GM23338 (cell line): ENCODE measurements at regions not wholly inside any gene's neighbourhood (a gene's known extent, or its start where the extent isn't known, plus 50 kb on each side); places are given as distances from the start of the nearest gene placed in this dataset.

Source experiments
- CTCF ChIP-seq, 2 experiments: fragments of 200-600 bp in 1 of 2; sonication (generic) in 1 of 2; conservative IDR thresholded peaks; 2 replicates each; pipeline versions ENCODE4 v1.5.1 to v1.6.1; 2016 to 2017; ENCODE audit warnings: antibody characterized with exemption in 2 of 2, low read depth in 2 of 2, mild to moderate bottlenecking in 2 of 2, moderate library complexity in 1 of 2
- POLR2AphosphoS5 ChIP-seq: IDR thresholded peaks from 2 replicates; pipeline ENCODE4 v1.6.1; 2016; ENCODE audit warnings: antibody characterized with exemption, low read depth
- ZNF331 ChIP-seq: fragments of 250-450 bp; sonication (Bioruptor Pico); IDR thresholded peaks from 2 replicates; pipeline ENCODE4 v1.5.0; 2020; ENCODE audit warnings: low read depth, mild to moderate bottlenecking, moderate library complexity

DNA sequence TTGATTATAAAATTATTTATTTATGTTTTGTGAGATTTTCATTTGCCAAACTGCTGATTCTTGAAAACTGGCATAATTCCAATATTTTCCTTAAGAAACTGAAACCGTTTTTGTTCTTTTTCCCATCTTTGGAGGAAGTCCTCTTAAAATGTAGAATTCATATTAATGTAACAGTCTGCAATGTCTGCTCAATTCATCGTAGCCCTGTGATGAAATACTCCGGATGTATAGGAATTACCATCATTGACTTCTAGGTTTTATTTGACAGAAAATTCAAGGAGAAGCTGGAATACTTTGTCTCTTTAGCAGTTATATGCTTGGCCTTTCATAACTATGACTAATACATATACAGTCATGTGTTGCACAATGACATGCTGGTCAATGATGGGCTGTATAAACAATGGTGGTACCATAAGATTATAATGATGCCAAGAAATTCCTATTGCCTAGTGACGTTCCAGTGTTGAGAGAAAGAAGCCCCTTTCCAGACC, 185.0 kb upstream of the GPRIN3 start:
- TF ChIP-seq CTCF (conservative IDR thresholded peaks at IDR 0.05; ENCODE audit: low read depth in 2 of 2) (no peak), POLR2AphosphoS5 (no peak), ZNF331 (no peak)
